ENCODE measurements at regions not wholly inside any gene's neighbourhood (a gene's known extent, or its start where the extent isn't known, plus 50 kb on each side); places are given as distances from the start of the nearest gene placed in this dataset.

DNA sequence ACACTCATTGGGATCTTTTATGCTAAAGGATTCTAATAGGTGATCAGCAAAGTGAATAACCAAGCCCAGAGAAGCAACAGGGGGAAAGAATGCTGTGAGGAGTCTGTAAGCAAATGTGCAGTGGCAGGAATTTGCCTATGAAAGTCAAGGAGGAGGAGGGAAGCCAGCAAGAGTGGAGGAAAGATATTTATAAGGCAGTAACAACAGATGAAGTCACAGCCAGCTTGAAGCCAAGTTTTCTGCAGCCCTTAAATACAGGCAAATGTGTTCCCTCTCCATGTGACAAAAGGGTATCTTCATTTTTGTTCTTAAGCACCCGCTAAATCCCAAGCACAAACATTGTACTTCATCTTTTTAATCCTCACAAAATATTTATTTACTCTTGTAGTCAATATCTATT is 275.0 kb upstream of the CLNK start:
- Histone ChIP-seq H3K79me2 (ENCODE audit: control insufficient read depth, insufficient read depth, low read length) (no peaks in the 10 kb centered on the region), H3K4me2 (ENCODE audit: insufficient read depth, low read length) (no peak overlapping the region), H3K4me3 (no peak overlapping the region), H3K9ac (ENCODE audit: insufficient read depth in 1 of 2, low read depth in 2 of 2, low read length in 2 of 2) (no peak overlapping the region), H3K4me1 (replicated peaks in 1 of 2; ENCODE audit: control insufficient read depth in 2 of 2, insufficient read depth in 2 of 2, low read length in 2 of 2) (no peaks in the 10 kb centered on the region), H3K27ac (ENCODE audit: extremely low read depth, low read depth, low read length) (no peak overlapping the region), H3K9me3 (replicated peaks; ENCODE audit: control insufficient read depth, insufficient read depth, low read depth, low read length) (peaks cover 5% of the 10 kb centered on the region; the same call in 1 of the 2 replicates), H3K9me1 (ENCODE audit: control insufficient read depth, insufficient read depth, low read length) (no peaks in the 10 kb centered on the region), H4K20me1 (replicated peaks; ENCODE audit: control insufficient read depth, insufficient read depth, low read length) (no peaks in the 10 kb centered on the region), H3K36me3 (ENCODE audit: control insufficient read depth, insufficient read depth, low read length) (no peaks in the 10 kb centered on the region), H2AFZ (ENCODE audit: low read depth, low read length) (no peak overlapping the region), H3K27me3 (ENCODE audit: control insufficient read depth in 2 of 2, insufficient read depth in 2 of 2, low read length in 2 of 2) (no peaks in the 10 kb centered on the region)
- 0% methylated on average over 1 of the region's 1 CpG for WGBS (ENCODE audit: insufficient coverage, low coverage, missing lambda C conversion rate)
- intact Hi-C loops (cut with micrococcal nuclease) = no loop called here
- FAIRE-seq (no peak), DNase-seq (ENCODE audit: extremely low read depth in 1 of 4, low spot score in 3 of 4) (no peak), ATAC-seq (no peak)
- BruUV-seq (replicated peaks) = no TSS peak
- CTCF ChIA-PET (ENCODE audit: low intra/inter-chr PET ratio) = no interaction called here
- no peak for TF ChIP-seq ARHGAP35 (IDR thresholded peaks at IDR 0.05; ENCODE audit: partially characterized antibody)
- TF ChIP-seq, protein P1, sequence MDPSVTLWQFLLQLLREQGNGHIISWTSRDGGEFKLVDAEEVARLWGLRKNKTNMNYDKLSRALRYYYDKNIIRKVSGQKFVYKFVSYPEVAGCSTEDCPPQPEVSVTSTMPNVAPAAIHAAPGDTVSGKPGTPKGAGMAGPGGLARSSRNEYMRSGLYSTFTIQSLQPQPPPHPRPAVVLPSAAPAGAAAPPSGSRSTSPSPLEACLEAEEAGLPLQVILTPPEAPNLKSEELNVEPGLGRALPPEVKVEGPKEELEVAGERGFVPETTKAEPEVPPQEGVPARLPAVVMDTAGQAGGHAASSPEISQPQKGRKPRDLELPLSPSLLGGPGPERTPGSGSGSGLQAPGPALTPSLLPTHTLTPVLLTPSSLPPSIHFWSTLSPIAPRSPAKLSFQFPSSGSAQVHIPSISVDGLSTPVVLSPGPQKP (CRISPR knock-in tag; IDR thresholded peaks at IDR 0.05) = no peak
- TF ChIP-seq MAZ (CRISPR knock-in tag; conservative IDR thresholded peaks at IDR 0.05 in 1 of 2, IDR thresholded peaks at IDR 0.05 in 1 of 2) = no peak
- TF ChIP-seq POLR2A (conservative IDR thresholded peaks at IDR 0.05) = no peak
- TF ChIP-seq GABPB2 (CRISPR knock-in tag; conservative IDR thresholded peaks at IDR 0.05) = no peak
- no peak for TF ChIP-seq ZNF124 (CRISPR knock-in tag; IDR thresholded peaks at IDR 0.05)
- POLR2A ChIA-PET = no interaction called here
- in situ Hi-C loops (cut with MboI) = no loop called here
